GM21515 (cell line): ENCODE measurements at regions not wholly inside any gene's neighbourhood (a gene's known extent, or its start where the extent isn't known, plus 50 kb on each side); places are given as distances from the start of the nearest gene placed in this dataset.

Source experiments
- ATAC-seq: cut with Tn5 transposase; IDR thresholded peaks from one replicate; pipeline ENCODE4 v1.9.1; 2021; ENCODE audit not compliant: unreplicated experiment

DNA sequence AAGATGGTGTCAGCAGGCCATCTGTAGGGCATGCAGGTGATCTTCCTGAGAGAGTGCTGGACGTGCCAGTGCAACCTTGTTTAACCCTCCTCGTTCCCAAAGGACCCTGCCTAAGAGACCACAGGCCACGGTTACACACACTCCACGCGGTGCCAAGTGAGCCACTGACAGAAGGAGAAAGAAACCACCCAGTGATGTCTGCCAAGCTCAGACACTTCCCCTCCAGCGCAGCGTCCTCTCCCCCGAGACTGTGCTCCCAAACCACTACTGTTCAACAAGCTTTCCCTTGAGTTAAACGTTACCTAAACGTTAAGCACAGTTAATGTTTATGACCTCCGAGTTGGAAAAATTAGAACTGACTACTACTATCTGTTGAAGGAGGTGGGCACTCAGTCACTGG lies 119.1 kb upstream of the NCK2 start:
- ATAC-seq: no peak

DNA sequence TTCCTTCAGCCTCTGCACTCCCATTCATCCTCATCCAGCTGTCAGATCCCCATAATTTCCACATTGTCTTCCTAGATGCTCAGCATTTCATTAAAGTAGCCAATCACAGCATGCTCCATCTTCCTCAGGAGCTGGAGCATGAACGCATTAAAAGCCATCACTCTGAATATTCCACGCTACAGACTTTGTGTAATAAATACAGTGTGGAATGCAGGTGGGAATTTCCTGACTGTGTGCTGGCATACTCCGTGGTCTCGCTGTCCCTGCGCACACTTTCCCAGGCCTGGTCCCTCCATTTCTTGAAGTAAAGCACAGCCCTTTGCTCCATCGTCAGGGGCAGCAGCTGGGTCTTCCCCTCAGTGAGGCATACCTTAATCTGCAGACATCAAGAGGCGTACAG lies 123.7 kb upstream of the NCK2 start:
- no peak for ATAC-seq

DNA sequence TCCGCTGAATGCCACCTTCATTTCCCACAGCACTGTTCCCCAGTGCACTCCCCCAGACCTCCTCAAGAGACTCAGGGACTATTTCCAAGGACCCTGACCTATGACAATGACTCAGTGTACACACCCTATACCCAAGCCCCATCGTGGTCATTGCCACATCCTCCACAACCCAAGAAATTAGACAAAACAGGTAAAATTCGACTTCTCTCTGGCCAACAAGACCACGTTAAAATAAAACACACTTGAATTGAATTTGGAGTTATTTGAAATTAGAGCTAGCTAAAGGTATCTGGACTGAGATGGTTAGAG lies 126.4 kb upstream of the NCK2 start:
- ATAC-seq: no peak

DNA sequence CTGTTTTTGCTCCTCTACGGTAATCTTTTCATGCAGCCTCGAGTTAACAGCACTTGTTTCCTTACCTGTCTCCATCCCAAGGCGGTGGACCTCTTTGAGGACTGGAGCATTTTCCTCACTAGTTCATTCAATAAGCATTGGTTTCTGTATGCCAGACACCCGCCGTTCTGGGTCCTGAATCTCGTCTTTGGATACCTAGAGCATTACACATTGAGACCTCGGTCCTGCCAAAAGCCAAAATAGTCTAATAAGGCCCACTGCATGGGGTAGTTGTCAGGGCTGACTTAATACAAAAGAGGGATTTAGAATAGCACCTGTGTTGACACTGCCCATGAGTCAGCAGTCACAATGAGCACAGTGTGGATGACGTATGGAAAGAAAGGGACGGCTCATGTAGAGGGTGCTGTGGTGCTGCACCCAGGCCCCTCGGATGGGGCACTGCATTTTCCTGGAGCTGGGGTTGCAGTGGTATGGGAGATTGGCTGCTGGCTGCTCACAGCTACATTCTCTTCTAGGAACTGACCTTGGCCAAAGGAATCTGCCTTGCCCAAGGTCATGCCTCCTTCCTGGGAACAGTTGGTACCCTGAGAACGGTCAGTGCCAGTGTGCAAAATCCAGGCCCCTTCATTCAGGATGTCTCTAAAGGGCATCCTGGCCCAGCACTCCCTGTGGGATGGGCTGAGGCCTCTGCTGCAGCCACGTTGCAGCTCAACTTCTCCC lies 126.9 kb upstream of the NCK2 start:
- ATAC-seq: no peak

DNA sequence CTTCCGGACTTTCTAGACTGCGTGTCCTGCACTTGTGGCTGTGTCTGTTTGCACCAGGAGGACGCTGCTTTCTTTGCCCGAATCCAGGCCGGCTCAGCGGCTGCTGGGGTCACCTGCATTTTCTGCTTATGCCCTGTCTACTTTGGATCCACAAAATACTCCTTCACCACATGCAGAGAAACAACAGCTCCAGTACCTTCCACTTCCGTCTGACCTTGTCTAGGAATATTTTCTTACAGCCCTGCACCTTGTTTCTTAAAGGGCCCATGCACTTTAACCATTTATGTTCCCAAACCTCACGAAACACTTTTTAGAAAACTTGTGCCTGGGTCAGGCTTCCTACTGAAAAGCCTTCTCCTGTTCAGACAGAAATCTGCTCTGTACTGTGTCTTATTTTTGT lies 129.4 kb upstream of the NCK2 start:
- ATAC-seq: no peak

DNA sequence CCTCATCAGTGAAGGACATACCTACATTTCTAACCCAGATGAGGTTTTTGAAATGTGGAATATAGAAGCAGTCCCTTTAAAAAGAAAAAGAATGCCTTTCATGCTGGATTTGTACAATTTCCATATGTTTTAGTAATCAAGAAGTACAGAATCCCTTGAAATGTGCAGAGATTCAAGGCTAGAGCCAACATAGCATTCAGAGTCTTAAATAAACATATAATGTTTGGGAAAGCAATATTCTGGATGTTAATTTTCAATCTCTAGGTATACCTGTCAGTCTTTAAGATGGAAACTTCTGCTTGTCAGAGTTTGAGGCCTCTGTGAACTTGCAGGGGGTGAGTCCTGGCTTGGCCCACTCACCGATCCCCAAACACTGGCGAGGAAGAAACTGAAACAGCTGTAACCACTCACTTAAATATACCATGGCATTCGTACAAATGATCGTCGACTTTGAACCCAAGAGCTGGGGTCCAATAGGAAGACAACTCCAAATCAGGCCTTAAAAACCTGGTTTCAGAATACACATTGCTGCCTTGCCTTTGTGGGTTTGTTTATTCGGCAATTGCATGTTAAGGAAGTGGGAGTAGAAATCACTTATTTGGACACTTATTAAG lies 132.8 kb upstream of the NCK2 start:
- ATAC-seq: no peak

DNA sequence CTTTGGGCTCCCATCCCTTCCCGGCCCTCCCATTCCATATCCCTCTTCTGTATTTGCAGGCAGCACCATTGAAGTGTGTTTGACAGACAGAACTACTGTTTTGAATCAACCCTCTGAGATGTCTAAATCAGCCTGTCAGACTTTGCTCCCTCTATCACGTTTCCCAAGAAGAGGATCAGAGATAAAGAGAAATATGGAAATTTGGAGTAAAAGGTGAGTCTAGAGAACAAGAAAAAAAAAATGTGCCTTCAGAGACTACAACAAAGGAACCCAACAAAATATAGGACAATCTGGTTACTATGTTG lies 133.4 kb upstream of the NCK2 start:
- no peak for ATAC-seq

DNA sequence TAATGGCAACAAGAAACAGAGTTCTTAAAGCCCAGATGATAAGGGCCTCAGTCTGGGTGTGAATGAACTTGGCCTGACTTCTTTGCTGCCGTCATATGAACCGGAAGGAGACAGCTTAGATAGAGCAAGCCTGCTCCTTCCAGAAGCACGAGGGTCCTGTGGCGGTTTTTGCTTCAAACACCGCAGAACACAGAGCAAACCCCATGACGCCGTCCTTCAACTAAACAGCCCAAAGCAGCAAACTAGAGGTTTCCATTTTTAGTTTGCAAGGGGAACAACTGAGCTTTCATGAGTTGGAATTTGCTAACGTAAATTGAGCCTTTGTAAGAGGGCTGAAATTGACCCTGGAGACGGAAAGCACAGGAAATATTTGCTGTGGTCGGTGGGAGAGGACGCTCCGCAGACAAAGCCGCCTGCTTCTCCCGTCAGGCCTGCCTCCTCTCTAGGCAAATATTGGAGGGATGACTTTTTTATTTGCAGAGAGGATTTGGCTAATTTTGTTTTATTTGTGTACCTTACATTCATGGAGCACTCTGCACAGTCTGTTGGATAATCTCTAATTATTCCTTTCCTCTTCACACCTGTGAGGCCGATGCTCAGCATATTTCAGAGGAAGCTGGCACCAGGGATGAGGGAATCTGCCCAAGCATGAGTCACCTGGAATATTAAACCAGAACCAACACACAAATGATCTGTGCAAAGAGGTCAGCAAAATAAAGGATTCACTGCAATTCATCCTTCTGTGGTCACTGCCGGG lies 134.0 kb upstream of the NCK2 start:
- ATAC-seq: no peak

- ATAC-seq: no peak
These were observed 134.8 kb upstream of the NCK2 start for GRCh38 chr2:105609746-105610402.

- ATAC-seq: no peak
These were observed 136.7 kb upstream of the NCK2 start for GRCh38 chr2:105607920-105608504.

DNA sequence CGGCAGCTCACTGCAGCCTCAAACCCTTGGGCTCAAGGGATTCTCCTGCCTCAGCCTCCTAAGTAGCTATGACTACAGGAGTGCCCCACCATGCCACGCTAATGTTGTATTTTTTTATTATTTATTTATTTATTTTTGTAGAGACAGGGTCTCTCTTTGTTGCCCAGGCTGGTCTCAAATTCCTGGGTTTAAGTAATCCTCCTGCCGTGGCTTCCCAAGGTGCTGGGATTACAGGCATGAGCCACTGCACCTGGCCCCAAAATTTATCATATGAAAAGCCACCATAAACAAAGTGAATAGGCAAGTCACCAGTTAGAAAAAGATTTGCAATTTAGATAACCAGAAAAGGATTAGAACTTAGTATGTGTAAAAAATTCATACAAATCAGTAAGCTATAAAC lies 138.6 kb upstream of the NCK2 start:
- no peak for ATAC-seq

- no peak for ATAC-seq
These were observed 139.8 kb upstream of the NCK2 start for GRCh38 chr2:105604938-105605337.

DNA sequence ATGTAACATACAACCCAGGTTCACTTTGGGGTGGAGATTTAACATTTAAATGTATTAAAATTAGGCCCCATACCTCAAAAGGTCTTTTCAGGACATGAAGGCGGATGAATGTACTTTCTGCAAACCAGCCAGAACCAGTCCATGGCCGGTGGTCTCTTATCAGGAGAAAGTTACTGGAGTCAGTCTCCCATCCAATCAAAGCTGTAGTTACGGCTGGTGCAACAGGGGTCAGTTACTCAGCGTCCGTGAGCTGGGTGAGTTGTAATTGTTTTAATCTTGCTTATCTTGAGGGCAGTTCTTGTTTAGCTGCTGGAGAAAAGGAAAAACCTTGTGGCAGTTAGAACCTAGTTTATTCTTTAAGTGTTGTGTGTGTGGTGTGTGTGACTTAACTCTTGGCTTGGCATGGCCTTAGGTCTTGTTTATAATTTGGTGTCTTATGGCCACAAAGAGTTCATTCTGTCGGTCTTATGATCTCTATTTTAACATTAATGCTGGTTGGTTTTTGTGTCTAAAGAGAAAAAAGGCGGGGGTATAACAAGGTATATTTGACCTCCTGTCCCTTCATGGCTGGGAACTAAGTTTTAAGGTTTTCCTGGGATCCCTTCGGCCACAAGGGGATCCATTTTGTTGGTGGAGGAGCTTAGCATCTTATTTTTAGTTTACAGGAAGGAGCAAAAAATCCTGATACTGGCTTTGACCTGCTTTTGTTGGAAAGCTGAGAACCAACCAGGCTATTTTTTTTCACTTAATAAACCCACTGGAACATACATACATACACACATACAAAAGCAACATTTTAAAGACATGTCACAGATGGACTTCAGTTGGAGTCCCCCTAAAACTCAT lies 143.5 kb upstream of the NCK2 start:
- ATAC-seq: no peak

DNA sequence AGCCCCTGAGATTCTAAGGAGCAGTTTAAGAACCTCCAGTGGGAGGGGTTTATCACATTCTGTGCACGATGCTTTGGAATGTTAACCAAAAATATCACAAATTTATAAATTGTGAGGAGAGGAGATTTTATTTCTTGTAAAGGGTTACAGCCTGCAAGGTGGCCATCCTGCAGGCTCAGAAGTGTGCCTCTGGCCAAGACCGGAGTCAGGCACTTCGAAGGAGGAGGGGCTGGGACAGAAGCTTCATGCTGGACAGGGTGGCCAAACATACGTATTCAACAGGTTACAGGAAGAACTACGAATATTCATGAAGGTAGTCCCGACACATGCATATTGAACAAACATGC lies 144.1 kb upstream of the NCK2 start:
- ATAC-seq: no peak

DNA sequence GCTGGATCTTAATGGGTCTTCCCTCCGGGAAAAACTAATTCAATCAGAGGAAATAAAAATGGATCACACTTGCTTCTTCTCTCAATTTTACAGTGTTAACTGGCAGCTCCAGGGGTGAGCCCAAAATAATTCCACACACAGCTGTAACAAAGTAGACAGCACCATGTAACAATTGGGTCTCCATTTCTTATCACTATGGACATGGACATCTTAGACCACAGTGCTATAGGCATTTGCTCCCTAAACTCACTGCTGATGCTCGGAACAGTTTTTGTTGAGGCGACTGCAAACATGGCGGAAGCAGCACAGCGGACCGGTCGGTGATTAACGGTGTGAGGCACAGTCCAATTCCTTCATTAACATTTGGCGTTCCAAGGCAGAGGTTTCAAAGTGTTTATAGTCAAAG lies 144.7 kb upstream of the NCK2 start:
- no peak for ATAC-seq

- ATAC-seq: no peak
These were observed 145.6 kb upstream of the NCK2 start for GRCh38 chr2:105598829-105599698.

DNA sequence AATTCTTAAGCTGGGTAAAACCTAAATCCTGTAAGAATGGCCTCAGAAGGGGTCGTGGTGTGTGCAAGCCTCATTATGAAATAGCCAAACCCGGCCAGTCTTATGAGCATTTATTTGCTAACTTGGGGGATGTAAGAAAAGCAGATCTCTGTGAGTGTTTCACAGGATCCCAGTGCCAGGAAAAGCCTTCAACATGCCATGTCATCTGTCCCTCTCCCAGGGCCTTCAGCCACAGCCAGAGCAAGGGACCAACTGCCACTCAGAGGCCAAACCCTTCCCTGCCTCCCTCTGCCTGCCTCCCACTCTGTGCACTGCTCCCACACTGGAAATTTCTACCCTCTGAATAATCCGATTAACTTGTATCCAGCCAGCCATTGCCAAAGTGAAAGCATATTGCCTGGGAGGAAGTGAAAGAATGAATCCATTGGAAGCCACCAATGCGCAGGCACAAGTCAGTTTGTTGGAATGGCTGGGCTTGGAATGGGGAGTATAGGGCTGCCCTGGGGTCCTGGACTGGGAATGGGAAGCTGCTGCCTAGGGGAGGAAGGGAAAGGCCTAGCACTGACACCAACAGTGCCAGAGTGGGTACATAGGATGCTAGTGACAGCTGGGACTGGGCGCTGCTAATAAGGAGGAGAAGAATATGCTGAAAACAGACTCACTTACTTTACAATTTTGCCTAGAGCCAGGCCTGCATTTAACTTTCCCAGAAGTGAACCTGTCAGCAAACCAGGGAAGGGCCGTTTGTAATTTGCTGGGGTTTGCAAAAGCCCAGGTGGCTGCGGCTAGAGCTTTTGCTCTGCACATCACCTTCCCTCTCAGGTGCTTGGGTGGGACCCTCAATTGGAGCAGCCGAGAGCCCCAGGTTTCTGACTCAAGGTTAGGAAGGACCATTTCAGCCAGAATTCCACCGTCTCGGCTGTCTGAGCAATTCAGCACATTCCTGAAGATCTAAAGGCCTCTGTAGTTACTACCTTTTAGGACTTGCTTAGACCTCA lies 146.6 kb upstream of the NCK2 start:
- ATAC-seq: no peak

DNA sequence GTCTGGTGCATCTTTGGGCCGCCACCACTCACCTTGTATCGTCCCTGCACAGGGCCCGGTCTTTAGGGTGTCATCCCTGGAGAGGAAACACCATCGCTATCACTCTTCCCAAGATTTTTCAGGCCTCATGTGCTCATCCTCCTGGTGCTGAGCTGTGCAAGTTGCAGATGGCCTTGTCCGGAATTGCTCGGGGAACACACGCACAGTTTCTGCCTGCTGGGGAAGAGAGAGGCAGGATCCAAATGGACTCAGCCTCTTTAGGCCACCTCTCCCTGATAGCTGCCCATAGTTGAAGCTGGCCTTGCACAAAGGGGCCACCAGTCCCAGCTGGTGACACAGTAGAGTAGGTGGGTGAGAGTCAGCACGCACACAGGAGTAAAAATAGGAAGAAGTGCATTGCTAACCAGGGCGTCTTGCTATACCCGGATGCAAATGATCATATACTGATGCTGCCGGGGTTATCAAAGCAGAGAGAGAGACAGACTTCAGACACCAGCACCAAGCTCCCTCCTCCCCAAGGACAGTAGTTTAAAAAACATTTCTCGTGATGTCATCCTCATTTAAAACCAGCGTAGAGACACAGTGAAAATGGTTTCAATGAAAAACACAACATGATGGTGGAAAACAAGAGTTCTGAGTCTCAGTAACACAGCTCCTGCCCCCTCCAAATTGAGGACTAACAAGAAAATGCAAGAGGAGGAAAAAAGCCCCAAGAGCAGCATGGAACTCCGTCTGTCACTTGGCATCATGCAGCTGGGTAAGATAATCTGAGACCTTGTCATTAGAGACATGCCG lies 147.5 kb upstream of the NCK2 start:
- no peak for ATAC-seq
